ENCODE measurements at regions not wholly inside any gene's neighbourhood (a gene's known extent, or its start where the extent isn't known, plus 50 kb on each side); places are given as distances from the start of the nearest gene placed in this dataset.

- Histone ChIP-seq H3K9me3 (peaks cover 0 to 8% (median 0%) of the 10 kb centered on the region in 4 donors), H3K36me3 (no peaks in the 10 kb centered on the region), H3K4me3 (no peak overlapping the region), H3K4me1 (no peaks in the 10 kb centered on the region), H3K27me3 (no peaks in the 10 kb centered on the region), H3K27ac (no peak overlapping the region)
- no peak for DNase-seq
- TF ChIP-seq CTCF (IDR thresholded peaks at IDR 0.05) (no peak), POLR2A (IDR thresholded peaks at IDR 0.05) (no peak)
Observed at GRCh38 chr18:78390952-78391348, 588.7 kb upstream of the SALL3 start.

- no peak for DNase-seq
Observed at GRCh38 chr18:78393086-78393862, 586.3 kb upstream of the SALL3 start.

GRCh38 chr18:78396077-78396476 lies 583.5 kb upstream of the SALL3 start:
- TF ChIP-seq POLR2A (IDR thresholded peaks at IDR 0.05) (no peak), CTCF (IDR thresholded peaks at IDR 0.05) (no peak)
- no peak overlapping the region for H3K4me3 ChIP-seq
- H3K9me3 ChIP-seq = peaks cover 0 to 8% (median 0%) of the 10 kb centered on the region in 4 donors
- no peak overlapping the region for H3K27ac ChIP-seq
- no peak for DNase-seq
- no peaks in the 10 kb centered on the region for H3K4me1 ChIP-seq
- no peaks in the 10 kb centered on the region for H3K27me3 ChIP-seq
- no peaks in the 10 kb centered on the region for H3K36me3 ChIP-seq

More at GRCh38 chr18:78393086-78393862, 586.3 kb upstream of the SALL3 start:
- H3K4me1 ChIP-seq = no peaks in the 10 kb centered on the region
- H3K27me3 ChIP-seq = no peaks in the 10 kb centered on the region
- no peak overlapping the region for H3K27ac ChIP-seq
- no peaks in the 10 kb centered on the region for H3K36me3 ChIP-seq
- TF ChIP-seq CTCF (IDR thresholded peaks at IDR 0.05) (no peak), POLR2A (IDR thresholded peaks at IDR 0.05) (no peak)
- H3K9me3 ChIP-seq = peaks cover 0 to 8% (median 0%) of the 10 kb centered on the region in 4 donors
- H3K4me3 ChIP-seq = no peak overlapping the region

- no peak overlapping the region for H3K27ac ChIP-seq
- no peaks in the 10 kb centered on the region for H3K36me3 ChIP-seq
- H3K9me3 ChIP-seq = peaks cover 0 to 4% (median 0%) of the 10 kb centered on the region in 4 donors
- H3K4me3 ChIP-seq = no peak overlapping the region
- DNase-seq = no peak
- no peaks in the 10 kb centered on the region for H3K4me1 ChIP-seq
- TF ChIP-seq CTCF (IDR thresholded peaks at IDR 0.05) = no peak
- TF ChIP-seq POLR2A (IDR thresholded peaks at IDR 0.05) = no peak
- H3K27me3 ChIP-seq = no peaks in the 10 kb centered on the region
Observed at GRCh38 chr18:78396756-78397155, 582.9 kb upstream of the SALL3 start.

- Histone ChIP-seq H3K36me3 (no peaks in the 10 kb centered on the region), H3K9me3 (no peaks in the 10 kb centered on the region), H3K27me3 (no peaks in the 10 kb centered on the region), H3K27ac (no peak overlapping the region), H3K4me3 (no peak overlapping the region), H3K4me1 (no peaks in the 10 kb centered on the region)
- TF ChIP-seq POLR2A (IDR thresholded peaks at IDR 0.05) = no peak
- TF ChIP-seq CTCF (IDR thresholded peaks at IDR 0.05) = no peak
- no peak for DNase-seq
Observed at GRCh38 chr18:78399992-78400503, 579.6 kb upstream of the SALL3 start.
